ENCODE measurements at regions not wholly inside any gene's neighbourhood (a gene's known extent, or its start where the extent isn't known, plus 50 kb on each side); places are given as distances from the start of the nearest gene placed in this dataset.
A peak's percentile ranks its signal among the peaks of the same experiment; 100 is the strongest.

- peak; percentile 19 for DNase-seq
Observed at GRCh38 chr5:67350618-67351201, 154.1 kb upstream of the CD180 start.

GRCh38 chr5:67350185-67350584, 153.6 kb upstream of the CD180 start:
- DNase-seq: peak; percentile 34

GRCh38 chr5:67347821-67348220, 151.2 kb upstream of the CD180 start:
- no peak for DNase-seq

- no peak for DNase-seq
Observed at GRCh38 chr5:67346611-67347010, 150.0 kb upstream of the CD180 start.

- DNase-seq: no peak
Observed at GRCh38 chr5:67344870-67345269, 148.3 kb upstream of the CD180 start.

- no peak for DNase-seq
Observed at GRCh38 chr5:67343835-67344234, 147.2 kb upstream of the CD180 start.

- DNase-seq: no peak
Observed at GRCh38 chr5:67341478-67341877, 144.9 kb upstream of the CD180 start.

- DNase-seq: no peak
Observed at GRCh38 chr5:67339219-67339767, 142.7 kb upstream of the CD180 start.

GRCh38 chr5:67338421-67338820, 141.8 kb upstream of the CD180 start:
- DNase-seq: no peak

GRCh38 chr5:67337751-67338150, 141.2 kb upstream of the CD180 start:
- no peak for DNase-seq

GRCh38 chr5:67335426-67335825, 138.8 kb upstream of the CD180 start:
- no peak for DNase-seq

- no peak for DNase-seq
Observed at GRCh38 chr5:67334373-67334772, 137.8 kb upstream of the CD180 start.

- no peak for DNase-seq
Observed at GRCh38 chr5:67333171-67333570, 136.6 kb upstream of the CD180 start.

- DNase-seq: no peak
Observed at GRCh38 chr5:67331296-67331925, 134.8 kb upstream of the CD180 start.

GRCh38 chr5:67319935-67320725, 123.5 kb upstream of the CD180 start:
- DNase-seq: no peak

- no peak for DNase-seq
Observed at GRCh38 chr5:67318746-67319145, 122.1 kb upstream of the CD180 start.

GRCh38 chr5:67317603-67318002, 121.0 kb upstream of the CD180 start:
- no peak for DNase-seq

GRCh38 chr5:67316695-67317094, 120.1 kb upstream of the CD180 start:
- no peak for DNase-seq

GRCh38 chr5:67315082-67315989, 118.7 kb upstream of the CD180 start:
- DNase-seq: no peak

GRCh38 chr5:67311701-67312100, 115.1 kb upstream of the CD180 start:
- no peak for DNase-seq

GRCh38 chr5:67311208-67311607, 114.6 kb upstream of the CD180 start:
- DNase-seq: no peak

- no peak for DNase-seq
Observed at GRCh38 chr5:67310740-67311139, 114.1 kb upstream of the CD180 start.

- DNase-seq: peak; percentile 17
Observed at GRCh38 chr5:67310169-67310568, 113.6 kb upstream of the CD180 start.
